OCI-LY7 (cell line): ENCODE measurements at regions not wholly inside any gene's neighbourhood (a gene's known extent, or its start where the extent isn't known, plus 50 kb on each side); places are given as distances from the start of the nearest gene placed in this dataset.

Source experiments
- EZH2phosphoT487 ChIP-seq: fragments of 200-600 bp; sonication (generic); IDR thresholded peaks from 2 replicates; pipeline ENCODE4 v1.6.1; 2018; ENCODE audit warnings: low read depth, borderline replicate concordance, mild to moderate bottlenecking, mixed run types, antibody characterized with exemption, low read length, moderate library complexity, mixed read lengths
- TF ChIP-seq, protein P1 (sequence below): fragments of 200-600 bp; sonication (generic); conservative IDR thresholded peaks from 2 replicates; pipeline ENCODE4 v1.5.1; 2014; ENCODE audit warnings: mild to moderate bottlenecking, antibody characterized with exemption, low read length, moderate library complexity, mixed read lengths

DNA sequence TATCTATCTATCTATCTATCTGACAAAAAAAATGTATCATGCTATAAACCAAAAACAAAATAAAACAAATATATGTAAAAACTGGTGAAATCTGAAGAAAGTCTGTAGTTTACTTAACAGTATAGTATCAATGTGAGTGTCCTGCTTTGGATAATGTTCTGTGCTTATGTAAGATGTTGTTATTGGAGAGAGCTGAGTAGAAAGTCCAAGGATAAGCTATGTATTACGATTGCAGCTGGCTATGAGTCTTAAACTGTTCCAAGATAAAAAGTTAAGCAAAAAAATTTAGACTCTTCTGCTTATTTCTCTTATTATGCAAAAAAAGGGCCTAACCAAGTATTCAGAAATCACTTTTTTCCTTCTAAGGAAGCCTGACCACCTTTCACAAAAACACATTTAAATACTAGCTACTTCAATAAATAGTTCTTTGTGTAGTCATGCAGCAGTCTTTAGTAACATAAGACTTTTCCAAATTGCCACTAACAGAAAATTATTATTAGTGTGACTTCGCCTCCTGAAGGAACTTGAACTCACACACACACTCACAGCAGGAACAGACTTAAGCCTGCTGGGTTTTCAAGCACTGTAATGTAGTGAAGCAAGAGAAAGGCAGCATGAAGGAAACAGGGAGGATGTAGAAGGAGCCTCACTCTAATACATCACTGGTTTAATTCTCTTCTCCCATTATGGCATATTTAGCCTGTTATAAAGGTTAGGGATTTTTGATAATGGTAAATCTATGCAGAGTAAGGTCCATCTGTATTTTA lies 265.8 kb upstream of the GJE1 start:
- TF ChIP-seq, protein P1, sequence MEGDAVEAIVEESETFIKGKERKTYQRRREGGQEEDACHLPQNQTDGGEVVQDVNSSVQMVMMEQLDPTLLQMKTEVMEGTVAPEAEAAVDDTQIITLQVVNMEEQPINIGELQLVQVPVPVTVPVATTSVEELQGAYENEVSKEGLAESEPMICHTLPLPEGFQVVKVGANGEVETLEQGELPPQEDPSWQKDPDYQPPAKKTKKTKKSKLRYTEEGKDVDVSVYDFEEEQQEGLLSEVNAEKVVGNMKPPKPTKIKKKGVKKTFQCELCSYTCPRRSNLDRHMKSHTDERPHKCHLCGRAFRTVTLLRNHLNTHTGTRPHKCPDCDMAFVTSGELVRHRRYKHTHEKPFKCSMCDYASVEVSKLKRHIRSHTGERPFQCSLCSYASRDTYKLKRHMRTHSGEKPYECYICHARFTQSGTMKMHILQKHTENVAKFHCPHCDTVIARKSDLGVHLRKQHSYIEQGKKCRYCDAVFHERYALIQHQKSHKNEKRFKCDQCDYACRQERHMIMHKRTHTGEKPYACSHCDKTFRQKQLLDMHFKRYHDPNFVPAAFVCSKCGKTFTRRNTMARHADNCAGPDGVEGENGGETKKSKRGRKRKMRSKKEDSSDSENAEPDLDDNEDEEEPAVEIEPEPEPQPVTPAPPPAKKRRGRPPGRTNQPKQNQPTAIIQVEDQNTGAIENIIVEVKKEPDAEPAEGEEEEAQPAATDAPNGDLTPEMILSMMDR: no peak
- no peak for TF ChIP-seq EZH2phosphoT487
